ENCODE measurements at regions not wholly inside any gene's neighbourhood (a gene's known extent, or its start where the extent isn't known, plus 50 kb on each side); places are given as distances from the start of the nearest gene placed in this dataset.
"Not testable (repeated sequence)": the region's sequence is repeated elsewhere in the genome, so short reads cannot be mapped to it uniquely, and the experiment has no call there.

GRCh38 chr15:92801774-92802464 lies 98.2 kb upstream of the CHD2 start:
- in situ Hi-C loops (cut with MboI; ENCODE audit: low pct_unique_long_range_greater_than_20kb, low sequenced_read_pairs, unreplicated experiment): no loop called here
- no peak for TF ChIP-seq CTCF (IDR thresholded peaks at IDR 0.05; ENCODE audit: extremely low read depth, insufficient read depth, missing control alignments)
- DNase-seq (ENCODE audit: low spot score): no peak

- in situ Hi-C loops (cut with MboI; ENCODE audit: low pct_unique_long_range_greater_than_20kb, low sequenced_read_pairs, unreplicated experiment): no loop called here
- no peak for TF ChIP-seq CTCF (IDR thresholded peaks at IDR 0.05; ENCODE audit: extremely low read depth, insufficient read depth, missing control alignments)
- DNase-seq (ENCODE audit: low spot score): no peak
Measured at GRCh38 chr15:92803536-92803851, 96.6 kb upstream of the CHD2 start.

GRCh38 chr15:92803852-92804609 lies 96.1 kb upstream of the CHD2 start:
- no peak for TF ChIP-seq CTCF (IDR thresholded peaks at IDR 0.05; ENCODE audit: extremely low read depth, insufficient read depth, missing control alignments)
- peak; percentile 53 for DNase-seq (ENCODE audit: low spot score)
- in situ Hi-C loops (cut with MboI; ENCODE audit: low pct_unique_long_range_greater_than_20kb, low sequenced_read_pairs, unreplicated experiment): no loop called here

GRCh38 chr15:92804610-92804936 lies 95.6 kb upstream of the CHD2 start:
- DNase-seq (ENCODE audit: low spot score); in situ Hi-C loops (cut with MboI; ENCODE audit: low pct_unique_long_range_greater_than_20kb, low sequenced_read_pairs, unreplicated experiment): not testable (repeated sequence)

GRCh38 chr15:92805080-92805690 lies 94.9 kb upstream of the CHD2 start:
- no peak for DNase-seq (ENCODE audit: low spot score)
- TF ChIP-seq CTCF (IDR thresholded peaks at IDR 0.05; ENCODE audit: extremely low read depth, insufficient read depth, missing control alignments): no peak
- in situ Hi-C loops (cut with MboI; ENCODE audit: low pct_unique_long_range_greater_than_20kb, low sequenced_read_pairs, unreplicated experiment): loop anchor here (5.0 kb wide), 1 partner anchor 97 kb away; the partner anchor contains the start of gene CHD2

- in situ Hi-C loops (cut with MboI; ENCODE audit: low pct_unique_long_range_greater_than_20kb, low sequenced_read_pairs, unreplicated experiment): loop anchor here (5.0 kb wide), 1 partner anchor 96 kb away; the partner anchor contains the start of gene CHD2
- DNase-seq (ENCODE audit: low spot score): not testable (repeated sequence)
Measured at GRCh38 chr15:92806171-92806570, 94.0 kb upstream of the CHD2 start.

GRCh38 chr15:92806763-92807162 lies 93.4 kb upstream of the CHD2 start:
- no peak for TF ChIP-seq CTCF (IDR thresholded peaks at IDR 0.05; ENCODE audit: extremely low read depth, insufficient read depth, missing control alignments)
- DNase-seq (ENCODE audit: low spot score): no peak
- in situ Hi-C loops (cut with MboI; ENCODE audit: low pct_unique_long_range_greater_than_20kb, low sequenced_read_pairs, unreplicated experiment): loop anchor here (5.0 kb wide), 1 partner anchor 96 kb away; the partner anchor contains the start of gene CHD2
